Stomach (tissue), 4 donors: ENCODE measurements at regions not wholly inside any gene's neighbourhood (a gene's known extent, or its start where the extent isn't known, plus 50 kb on each side); places are given as distances from the start of the nearest gene placed in this dataset.

ENCODE experiments used
- EP300 ChIP-seq: sonication (generic); formaldehyde crosslinking; IDR thresholded peaks from one replicate; pipeline ENCODE4 v1.6.1; 2017; ENCODE audit warnings: antibody characterized with exemption
- POLR2A ChIP-seq, 4 donors: fragments of 450-650 bp; IDR thresholded peaks; one replicate each; pipeline ENCODE4 v1.6.1; 2016; ENCODE audit warnings: antibody characterized with exemption in 4 of 4, control low read depth in 2 of 4, mild to moderate bottlenecking in 1 of 4, moderate library complexity in 1 of 4
- TF ChIP-seq, protein P1 (sequence below), 7 experiments: fragments of 450-650 bp in 4 of 7; fragments of 200-600 bp in 3 of 7; sonication (generic) in 3 of 7; IDR thresholded peaks; one replicate each; pipeline ENCODE4 v1.5.1; 2016 to 2019; ENCODE audit warnings: antibody characterized with exemption in 7 of 7, control low read depth in 2 of 7, mild to moderate bottlenecking in 1 of 7

DNA sequence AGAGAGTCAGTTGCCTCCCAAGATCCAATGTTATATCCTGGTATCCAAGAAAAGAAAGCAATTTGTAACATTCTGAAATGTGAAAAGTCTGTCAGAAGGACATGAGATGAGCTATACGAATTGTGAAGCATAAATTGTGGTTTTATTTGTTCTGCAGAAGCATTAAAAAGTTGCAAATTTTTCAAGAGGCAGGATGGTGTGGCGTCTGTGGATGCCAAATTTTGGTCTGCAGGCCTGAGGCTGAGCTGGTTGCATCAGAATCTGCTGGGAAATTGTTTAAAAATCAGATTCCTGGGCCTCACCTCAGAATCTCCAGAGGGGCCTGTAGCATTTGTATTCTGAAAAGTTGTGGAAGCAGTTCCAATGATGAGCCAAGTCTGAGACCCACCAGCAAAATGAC, 284.7 kb downstream of the NUAK1 start:
- TF ChIP-seq, protein P1, sequence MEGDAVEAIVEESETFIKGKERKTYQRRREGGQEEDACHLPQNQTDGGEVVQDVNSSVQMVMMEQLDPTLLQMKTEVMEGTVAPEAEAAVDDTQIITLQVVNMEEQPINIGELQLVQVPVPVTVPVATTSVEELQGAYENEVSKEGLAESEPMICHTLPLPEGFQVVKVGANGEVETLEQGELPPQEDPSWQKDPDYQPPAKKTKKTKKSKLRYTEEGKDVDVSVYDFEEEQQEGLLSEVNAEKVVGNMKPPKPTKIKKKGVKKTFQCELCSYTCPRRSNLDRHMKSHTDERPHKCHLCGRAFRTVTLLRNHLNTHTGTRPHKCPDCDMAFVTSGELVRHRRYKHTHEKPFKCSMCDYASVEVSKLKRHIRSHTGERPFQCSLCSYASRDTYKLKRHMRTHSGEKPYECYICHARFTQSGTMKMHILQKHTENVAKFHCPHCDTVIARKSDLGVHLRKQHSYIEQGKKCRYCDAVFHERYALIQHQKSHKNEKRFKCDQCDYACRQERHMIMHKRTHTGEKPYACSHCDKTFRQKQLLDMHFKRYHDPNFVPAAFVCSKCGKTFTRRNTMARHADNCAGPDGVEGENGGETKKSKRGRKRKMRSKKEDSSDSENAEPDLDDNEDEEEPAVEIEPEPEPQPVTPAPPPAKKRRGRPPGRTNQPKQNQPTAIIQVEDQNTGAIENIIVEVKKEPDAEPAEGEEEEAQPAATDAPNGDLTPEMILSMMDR (IDR thresholded peaks at IDR 0.05) = no peak
- TF ChIP-seq POLR2A (IDR thresholded peaks at IDR 0.05) (no peak), EP300 (no peak)
